B cell (primary cell): ENCODE measurements at regions not wholly inside any gene's neighbourhood (a gene's known extent, or its start where the extent isn't known, plus 50 kb on each side); places are given as distances from the start of the nearest gene placed in this dataset.

ENCODE experiments used
- ATAC-seq: fragments of 200-7000 bp; cut with Tn5 transposase; one replicate; pipeline ENCODE4 v1.10.0; 2021; ENCODE audit warnings: low read depth, mild to moderate bottlenecking, moderate number of reproducible peaks, moderate library complexity
- CTCF ChIA-PET: fragments of 350-600 bp; sonication (Branson Sonifier 250); formaldehyde crosslinking; loops from one replicate; lab custom pipeline; 2021; ENCODE audit warnings: antibody characterized with exemption, inconsistent platforms; lab: Charles Lee
- POLR2A ChIA-PET: fragments of 350-600 bp; sonication (Branson Sonifier 250); formaldehyde crosslinking; loops from one replicate; lab custom pipeline; 2021; ENCODE audit warnings: antibody characterized with exemption; lab: Charles Lee
- DNase-seq: peaks from one replicate; pipeline ENCODE4 v3.0.0; 2013
- H2AFZ ChIP-seq: 2 replicates; pipeline ENCODE4 v1.6.1; 2012; ENCODE audit warnings: mild to moderate bottlenecking, low read depth, low read length; ENCODE audit not compliant: insufficient read depth, poor library complexity, severe bottlenecking
- H3K27ac ChIP-seq, 2 donors: 1 replicate in 1 of 2; 2 replicates in 1 of 2; pipeline ENCODE4 v1.5.1; 2012 to 2013; ENCODE audit warnings: low read length in 2 of 2, mild to moderate bottlenecking in 2 of 2, moderate library complexity in 1 of 2
- H3K27me3 ChIP-seq, 4 experiments: fragments of 200-600 bp in 1 of 4; sonication (generic) in 1 of 4; replicated peaks in 1 of 4; 1 replicate in 2 of 4; 2 replicates in 2 of 4; pipeline versions ENCODE4 v1.6.1 to v1.7.0; 2013 to 2016; ENCODE audit warnings: low read length in 3 of 4, mild to moderate bottlenecking in 2 of 4, mixed read lengths in 1 of 4, moderate library complexity in 1 of 4; ENCODE audit not compliant: insufficient read depth in 4 of 4, control insufficient read depth in 3 of 4; ENCODE audit errors: control extremely low read depth in 1 of 4
- H3K36me3 ChIP-seq, 2 experiments: replicated peaks in 1 of 2; 1 replicate in 1 of 2; 2 replicates in 1 of 2; pipeline versions ENCODE4 v1.6.1 to v1.7.1; 2013; ENCODE audit warnings: low read length in 1 of 2; ENCODE audit not compliant: insufficient read depth in 2 of 2, control insufficient read depth in 1 of 2; ENCODE audit errors: control extremely low read depth in 1 of 2, extremely low read depth in 1 of 2
- H3K4me1 ChIP-seq, 2 donors: fragments of 200-600 bp in 1 of 2; sonication (generic) in 1 of 2; 1 replicate in 1 of 2; 2 replicates in 1 of 2; pipeline versions ENCODE4 v1.5.1 to v1.6.1; 2013 to 2017; ENCODE audit warnings: low read length in 2 of 2; ENCODE audit not compliant: control insufficient read depth in 2 of 2, insufficient read depth in 2 of 2
- H3K4me2 ChIP-seq: replicated peaks from 2 replicates; pipeline ENCODE3; 2012; ENCODE audit warnings: mild to moderate bottlenecking, low read depth, low read length; ENCODE audit not compliant: poor library complexity, severe bottlenecking
- H3K4me3 ChIP-seq, 5 experiments: fragments of 200-600 bp in 1 of 5; sonication (generic) in 1 of 5; 1 replicate in 3 of 5; 2 replicates in 2 of 5; pipeline versions ENCODE4 v1.5.1 to v1.7.0; 2011 to 2016; ENCODE audit warnings: low read length in 4 of 5, mild to moderate bottlenecking in 4 of 5, low read depth in 2 of 5, control low read depth in 1 of 5, moderate library complexity in 1 of 5; ENCODE audit not compliant: insufficient read depth in 1 of 5; ENCODE audit errors: control extremely low read depth in 1 of 5, extremely low read depth in 1 of 5
- H3K79me2 ChIP-seq: fragments of 200-600 bp; sonication (generic); one replicate; pipeline ENCODE4 v1.6.0; 2016; ENCODE audit warnings: low read length; ENCODE audit not compliant: control insufficient read depth, insufficient read depth
- H3K9ac ChIP-seq: fragments of 200-600 bp; sonication (generic); 2 replicates; pipeline ENCODE4 v1.6.1; 2017; ENCODE audit warnings: mild to moderate bottlenecking, low read length, moderate library complexity
- H3K9me3 ChIP-seq, 3 donors: one replicate each; pipeline versions ENCODE4 v1.6.1 to v1.7.1; 2013; ENCODE audit warnings: low read length in 2 of 3; ENCODE audit not compliant: control insufficient read depth in 2 of 3, insufficient read depth in 1 of 3; ENCODE audit errors: control extremely low read depth in 1 of 3
- H4K20me1 ChIP-seq: 2 replicates; pipeline ENCODE4 v1.6.0; 2012; ENCODE audit warnings: mild to moderate bottlenecking, low read length; ENCODE audit not compliant: insufficient read depth, control insufficient read depth, poor library complexity, severe bottlenecking
- H3K27ac Mint-ChIP-seq: one replicate; pipeline ENCODE4 v1.8.0; 2021; ENCODE audit warnings: mixed read lengths
- H3K27me3 Mint-ChIP-seq: one replicate; pipeline ENCODE4 v1.8.0; 2021; ENCODE audit warnings: mixed read lengths
- H3K4me1 Mint-ChIP-seq: one replicate; pipeline ENCODE4 v1.8.0; 2021; ENCODE audit warnings: mixed read lengths
- H3K4me3 Mint-ChIP-seq: one replicate; pipeline ENCODE4 v1.8.0; 2021; ENCODE audit warnings: mixed read lengths
- H3K9me3 Mint-ChIP-seq: one replicate; pipeline ENCODE4 v1.8.0; 2022; ENCODE audit warnings: mixed read lengths; ENCODE audit not compliant: insufficient read depth
- EZH2 ChIP-seq: IDR thresholded peaks from 2 replicates; pipeline ENCODE4 v1.6.1; 2012; ENCODE audit warnings: borderline replicate concordance, low read depth, mild to moderate bottlenecking, moderate library complexity, low read length; ENCODE audit not compliant: insufficient read depth, poor library complexity, severe bottlenecking
- WGBS: methylation state at CpG from one replicate; pipeline ENCODE4 v1.1.5; 2013; ENCODE audit warnings: missing lambda C conversion rate; ENCODE audit not compliant: insufficient coverage; 5-methylcytosine and 5-hydroxymethylcytosine counted together
- intact Hi-C: fragments of 100-400 bp; cut with micrococcal nuclease; formaldehyde crosslinking; loops from one replicate; pipeline ENCODE4 v1.10.0; 2022

GRCh38 chr13:105816994-105817393, 718.5 kb downstream of the EFNB2 start:
- Mint-ChIP-seq H3K27ac (no peak overlapping the region), H3K9me3 (no peaks in the 10 kb centered on the region), H3K27me3 (no peaks in the 10 kb centered on the region), H3K4me3 (no peak overlapping the region), H3K4me1 (no peaks in the 10 kb centered on the region)
- Histone ChIP-seq H3K27ac (no peak overlapping the region), H3K4me1 (no peaks in the 10 kb centered on the region), H3K9me3 (no peaks in the 10 kb centered on the region), H3K36me3 (no peaks in the 10 kb centered on the region), H3K4me2 (no peak overlapping the region), H4K20me1 (no peaks in the 10 kb centered on the region), H3K4me3 (no peak overlapping the region), H3K9ac (no peak overlapping the region), H3K79me2 (no peaks in the 10 kb centered on the region), H3K27me3 (no peaks in the 10 kb centered on the region), H2AFZ (no peak overlapping the region)
- no peak for TF ChIP-seq EZH2
- 80% methylated on average over 1 of the region's 4 CpGs for WGBS
- ATAC-seq, result no peak
- no peak for DNase-seq
- POLR2A ChIA-PET, result no interaction called here
- intact Hi-C loops, result no loop called here
- CTCF ChIA-PET, result no interaction called here

DNA sequence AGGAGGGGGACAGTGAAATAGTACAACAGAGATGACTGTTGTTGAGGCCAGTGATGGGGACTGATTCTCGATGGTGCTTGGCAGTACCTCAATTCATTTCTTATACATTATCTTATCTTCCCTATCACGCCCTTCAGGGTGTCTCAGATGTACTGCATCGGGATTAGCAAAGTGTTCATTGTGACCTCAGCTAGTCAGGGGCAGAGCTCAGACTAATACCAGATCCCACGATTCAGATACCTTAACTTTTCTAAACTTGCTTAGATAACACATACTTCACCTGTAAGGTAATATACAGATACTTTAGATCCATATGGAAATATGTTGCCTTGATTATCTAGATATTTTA, 720.6 kb downstream of the EFNB2 start:
- H3K9ac ChIP-seq, result no peak overlapping the region
- CTCF ChIA-PET, result no interaction called here
- no peak overlapping the region for H3K27ac ChIP-seq
- intact Hi-C loops, result no loop called here
- POLR2A ChIA-PET, result no interaction called here
- H3K4me3 ChIP-seq, result no peak overlapping the region
- WGBS, result 92% methylated on average over 3 of the region's 4 CpGs
- H3K79me2 ChIP-seq, result no peaks in the 10 kb centered on the region
- no peaks in the 10 kb centered on the region for H4K20me1 ChIP-seq
- H3K4me2 ChIP-seq, result no peak overlapping the region
- H3K36me3 ChIP-seq, result no peaks in the 10 kb centered on the region
- no peak for TF ChIP-seq EZH2
- H3K9me3 ChIP-seq, result no peaks in the 10 kb centered on the region
- no peaks in the 10 kb centered on the region for H3K27me3 ChIP-seq
- DNase-seq (no peak), ATAC-seq (no peak)
- H3K4me3 Mint-ChIP-seq, result no peak overlapping the region
- no peaks in the 10 kb centered on the region for H3K4me1 ChIP-seq
- no peaks in the 10 kb centered on the region for H3K27me3 Mint-ChIP-seq
- H2AFZ ChIP-seq, result no peak overlapping the region
- peaks cover 3% of the 10 kb centered on the region for H3K9me3 Mint-ChIP-seq
- H3K27ac Mint-ChIP-seq, result no peak overlapping the region
- H3K4me1 Mint-ChIP-seq, result no peaks in the 10 kb centered on the region
